ENCODE measurements at regions not wholly inside any gene's neighbourhood (a gene's known extent, or its start where the extent isn't known, plus 50 kb on each side); places are given as distances from the start of the nearest gene placed in this dataset.

- H3K4ac ChIP-seq (replicated peaks; ENCODE audit: insufficient read length, low read depth, low read length), result no peak overlapping the region
- no peaks in the 10 kb centered on the region for H3K79me2 ChIP-seq (ENCODE audit: control insufficient read depth in 1 of 2, insufficient read depth in 2 of 2, low read length in 2 of 2)
- H3K4me2 ChIP-seq (ENCODE audit: insufficient read depth in 1 of 2, low read depth in 2 of 2, low read length in 2 of 2), result no peak overlapping the region
- no peak overlapping the region for H4K8ac ChIP-seq (ENCODE audit: extremely low read depth, insufficient read depth, low read length)
- no peak overlapping the region for H3K18ac ChIP-seq (ENCODE audit: extremely low read depth, low read length)
- no peak overlapping the region for H3K14ac ChIP-seq (ENCODE audit: insufficient read length)
- H3K56ac ChIP-seq (replicated peaks; ENCODE audit: insufficient read length, low read depth, low read length), result no peak overlapping the region
- no peak overlapping the region for H2BK120ac ChIP-seq (replicated peaks; ENCODE audit: low read depth, low read length)
- no peak overlapping the region for H4K5ac ChIP-seq (ENCODE audit: insufficient read length, low read depth, low read length)
- H3K4me1 ChIP-seq (replicated peaks in 1 of 4; ENCODE audit: control insufficient read depth in 3 of 4, insufficient read depth in 4 of 4, low read length in 3 of 4), result peaks cover 0 to 4% (median 1%) of the 10 kb centered on the region in 4 experiments; a peak in 2 of 7 replicates
- H4K91ac ChIP-seq (replicated peaks; ENCODE audit: insufficient read length, low read length), result no peak overlapping the region
- no peaks in the 10 kb centered on the region for H3K23me2 ChIP-seq (ENCODE audit: low read depth, low read length)
- no peak for DNase-seq (ENCODE audit: low read depth in 1 of 2, low spot score in 2 of 2)
- no peaks in the 10 kb centered on the region for H3K79me1 ChIP-seq (ENCODE audit: low read depth, low read length)
- TF ChIP-seq CEBPB (IDR thresholded peaks at IDR 0.05; ENCODE audit: low read depth, low read length) (no peak), RBBP5 (IDR thresholded peaks at IDR 0.05; ENCODE audit: borderline replicate concordance, low read depth, low read length) (no peak)
- H2BK20ac ChIP-seq (ENCODE audit: low read length), result no peak overlapping the region
- H3K4me3 ChIP-seq (ENCODE audit: extremely low read depth in 1 of 4, insufficient read depth in 2 of 4, low read depth in 3 of 4, low read length in 4 of 4), result no peak overlapping the region
- H3K27me3 ChIP-seq (replicated peaks in 1 of 4; ENCODE audit: control insufficient read depth in 3 of 4, extremely low read depth in 1 of 4, insufficient read depth in 3 of 4, low read length in 3 of 4), result no peaks in the 10 kb centered on the region
- no peak overlapping the region for H3K9ac ChIP-seq (replicated peaks in 1 of 4; ENCODE audit: extremely low read depth in 1 of 4, low read depth in 3 of 4, low read length in 3 of 4)
- H3K23ac ChIP-seq (ENCODE audit: insufficient read length), result no peak overlapping the region
- H2BK15ac ChIP-seq (ENCODE audit: low read length), result no peak overlapping the region
- no peak overlapping the region for H2BK12ac ChIP-seq (ENCODE audit: low read depth, low read length)
- 92% methylated on average over 4 of the region's 4 CpGs; no CpG with 5 or more reads in 1 of the 2 experiments for WGBS, 2 experiments (ENCODE audit: extremely low coverage in 1 of 2, insufficient coverage in 1 of 2, insufficient read length in 1 of 2, insufficient replicate concordance in 2 of 2, low coverage in 1 of 2, low lambda C conversion rate in 2 of 2, missing lambda C conversion rate in 1 of 2)
- no peaks in the 10 kb centered on the region for H4K20me1 ChIP-seq (replicated peaks in 1 of 2; ENCODE audit: control insufficient read depth in 1 of 2, insufficient read depth in 2 of 2, low read length in 2 of 2)
- H2BK5ac ChIP-seq (ENCODE audit: low read depth, low read length), result no peak overlapping the region
- H2AFZ ChIP-seq (ENCODE audit: low read length), result no peak overlapping the region
- ChIA-PET POLR2A (ENCODE audit: partially characterized antibody) (no interaction called here), CTCF (ENCODE audit: partially characterized antibody) (no interaction called here)
- H3K9me3 ChIP-seq (ENCODE audit: insufficient read depth in 2 of 2, low read depth in 1 of 2, low read length in 1 of 2), result no peaks in the 10 kb centered on the region
- FAIRE-seq, result no peak
- no peak overlapping the region for H3K27ac ChIP-seq (ENCODE audit: low read depth, low read length)
- no peaks in the 10 kb centered on the region for H3K36me3 ChIP-seq (ENCODE audit: control insufficient read depth in 2 of 4, insufficient read depth in 4 of 4, low read length in 3 of 4)
- no peak overlapping the region for H2AK5ac ChIP-seq (ENCODE audit: low read depth, low read length)
Observed at GRCh38 chr6:115443825-115444478, 616.7 kb downstream of the FRK start.
